ENCODE measurements at regions not wholly inside any gene's neighbourhood (a gene's known extent, or its start where the extent isn't known, plus 50 kb on each side); places are given as distances from the start of the nearest gene placed in this dataset.
"Not testable (repeated sequence)": the region's sequence is repeated elsewhere in the genome, so short reads cannot be mapped to it uniquely, and the experiment has no call there.

DNA sequence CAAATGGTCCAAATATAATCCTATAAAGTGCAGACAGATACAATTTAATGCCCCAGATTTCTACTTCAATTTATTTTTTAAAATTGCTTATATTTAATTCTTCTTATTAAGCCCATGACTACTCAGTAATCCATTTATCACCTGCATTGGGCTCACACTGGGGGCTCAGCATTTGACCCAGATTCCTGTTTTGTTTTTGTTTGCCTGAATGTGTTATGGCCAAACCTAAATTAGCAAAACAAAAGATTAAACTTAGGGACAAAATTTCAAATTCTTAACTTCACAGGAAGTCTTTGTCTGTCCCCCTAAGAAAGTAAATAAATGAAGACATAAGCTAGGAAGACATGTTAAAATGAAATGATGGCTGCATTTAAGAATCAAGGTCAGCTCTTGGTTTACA is 322.3 kb downstream of the RMST start:
- no peak for FAIRE-seq
- DNase-seq (ENCODE audit: insufficient read length, low spot score), result no peak

DNA sequence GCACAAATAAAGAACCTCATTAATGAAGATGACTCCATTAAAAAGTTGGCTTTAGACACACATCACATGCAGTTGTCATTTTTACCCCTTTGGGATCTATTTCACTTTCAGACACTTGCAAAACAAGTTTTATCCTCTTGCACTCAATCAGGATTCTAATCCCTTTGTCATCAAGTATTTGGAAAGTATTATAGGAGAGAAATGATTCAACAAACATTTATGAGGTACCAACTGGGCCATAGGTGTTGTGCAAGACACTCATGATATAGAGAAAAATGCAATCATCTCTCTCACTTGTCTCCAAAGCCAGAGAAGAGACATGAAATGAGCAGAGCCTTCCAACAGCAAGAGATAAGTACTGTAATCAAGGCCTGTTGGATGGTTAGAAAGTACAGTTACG is 327.7 kb downstream of the RMST start:
- FAIRE-seq (no peak), DNase-seq (ENCODE audit: insufficient read length, low spot score) (no peak)

DNA sequence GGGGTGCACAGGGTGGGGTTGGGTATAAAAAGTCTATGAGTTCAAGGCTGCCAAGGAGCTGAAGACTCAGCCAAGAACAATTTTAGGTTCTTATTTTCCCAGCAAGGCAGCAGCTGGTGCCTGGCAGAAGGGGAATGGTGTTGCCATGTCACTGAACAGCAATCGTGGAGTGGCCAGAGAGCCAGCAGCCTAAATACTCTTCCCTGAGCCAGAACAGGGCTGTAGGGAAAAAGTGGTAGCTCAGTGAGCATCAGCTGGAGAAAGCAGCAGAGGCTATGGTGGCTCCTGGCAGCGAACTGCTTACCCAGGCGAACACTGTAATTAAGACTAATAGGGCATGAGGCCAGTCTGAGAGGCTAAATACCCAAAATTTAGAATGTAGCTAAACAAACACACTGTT is 334.9 kb downstream of the RMST start:
- FAIRE-seq, result no peak

DNA sequence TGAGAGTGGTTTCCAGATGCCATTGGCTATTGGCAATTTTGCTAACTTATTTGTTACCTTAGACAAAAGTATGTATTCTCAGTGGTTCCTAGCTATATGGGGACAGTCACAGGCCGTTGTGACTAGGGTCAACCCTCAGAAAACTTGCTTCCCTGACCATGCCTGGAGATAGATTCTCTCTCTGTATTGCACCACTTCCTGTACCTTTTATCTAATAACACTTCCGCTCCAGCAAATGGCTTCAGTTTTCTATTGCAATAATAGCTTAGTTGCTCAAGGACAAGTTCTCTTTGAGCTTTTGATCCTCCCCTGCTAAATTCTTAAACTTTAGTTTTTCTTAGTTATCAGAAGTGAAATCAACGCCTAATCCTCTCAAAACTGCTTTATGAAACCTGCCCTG is 338.0 kb downstream of the RMST start:
- DNase-seq (ENCODE audit: insufficient read length, low spot score) (no peak), FAIRE-seq (no peak)

More for the DNA sequence above, 334.9 kb downstream of the RMST start:
- no peak for DNase-seq (ENCODE audit: insufficient read length, low spot score)

DNA sequence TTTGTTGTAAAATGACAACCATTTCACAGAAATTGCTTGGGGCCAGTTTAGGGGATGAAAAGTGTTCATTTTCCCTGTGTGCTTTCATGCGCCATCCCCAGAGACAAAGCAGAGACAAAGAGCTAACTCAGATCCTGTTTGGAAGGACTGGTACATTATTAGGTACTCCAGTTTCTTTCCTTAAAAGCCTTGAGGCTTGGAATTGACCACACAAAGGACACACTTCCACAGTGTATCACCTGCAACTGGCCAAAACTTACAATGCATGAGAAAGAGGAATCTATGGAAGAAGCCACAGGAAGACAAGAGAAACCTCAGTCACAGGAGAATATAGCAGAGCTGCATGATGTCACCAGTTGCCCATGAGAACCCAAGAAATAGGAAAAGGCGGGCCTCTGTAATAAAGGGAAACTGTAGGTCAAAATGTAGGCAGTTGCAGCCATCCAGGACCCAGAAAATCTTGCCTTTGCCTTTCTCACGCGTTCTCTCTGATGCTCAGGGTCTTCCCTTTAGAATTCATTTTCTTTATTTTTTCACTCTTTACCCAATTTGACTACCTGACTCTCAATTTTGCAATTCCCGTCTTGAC is 339.0 kb downstream of the RMST start:
- DNase-seq (ENCODE audit: insufficient read length, low spot score) (no peak), FAIRE-seq (no peak)

DNA sequence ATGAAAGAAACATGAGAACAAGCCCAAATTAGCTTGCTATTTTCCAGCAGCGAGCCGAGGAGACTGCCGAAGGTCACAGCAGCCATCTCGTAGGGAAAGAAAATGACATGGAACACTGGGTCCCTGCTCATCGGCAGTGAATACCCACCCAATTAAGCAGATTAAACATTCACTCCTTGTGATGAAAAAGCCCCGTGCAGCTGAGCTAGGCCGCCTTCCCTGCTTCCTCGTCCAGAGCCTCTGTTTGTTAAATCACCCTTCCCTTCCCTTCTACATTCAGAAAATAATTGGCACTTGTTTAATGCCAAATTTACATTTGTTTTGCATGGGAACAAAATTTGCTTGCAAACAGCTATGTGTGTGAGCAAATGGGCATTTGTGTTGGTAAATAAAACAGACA is 342.5 kb downstream of the RMST start:
- FAIRE-seq (no peak), DNase-seq (ENCODE audit: insufficient read length, low spot score) (no peak)

DNA sequence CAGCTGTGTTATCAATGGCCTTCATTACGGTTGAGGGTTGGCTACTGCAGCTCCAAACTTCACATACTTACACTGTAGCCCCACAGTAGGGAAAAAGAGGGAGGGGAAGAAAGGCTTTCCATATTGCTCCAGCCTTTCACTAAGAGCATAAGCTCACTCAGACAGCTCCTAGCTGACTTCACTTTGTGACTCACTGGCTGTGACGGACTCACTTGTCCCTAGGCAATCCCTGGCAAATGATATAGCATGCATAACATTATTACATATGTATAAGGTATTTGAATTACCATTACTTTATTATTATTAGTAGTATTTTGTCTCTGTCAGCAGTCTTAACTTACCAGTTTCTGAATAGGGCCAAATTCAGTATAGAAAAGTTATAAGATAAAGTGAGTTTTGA is 350.7 kb downstream of the RMST start:
- FAIRE-seq, result no peak

DNA sequence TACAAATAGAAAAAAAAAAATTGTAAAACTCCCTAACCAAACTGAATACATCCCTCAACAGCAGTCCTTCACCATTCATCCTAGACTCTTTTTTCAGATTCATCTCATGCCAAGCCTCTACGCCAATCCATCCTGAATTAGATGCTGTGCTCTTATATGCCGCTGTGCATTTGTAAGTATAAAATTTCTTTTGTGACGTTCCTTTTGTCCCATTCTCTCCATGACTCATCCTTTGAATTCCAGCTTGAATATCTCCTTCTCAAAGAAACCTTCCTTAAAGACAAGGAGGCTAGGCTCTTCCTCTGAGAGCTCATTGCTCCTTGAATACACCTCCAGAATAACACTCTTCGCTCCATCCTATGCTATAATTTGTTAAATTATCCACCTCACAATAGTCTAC is 359.2 kb downstream of the RMST start:
- DNase-seq (ENCODE audit: insufficient read length, low spot score), result no peak
- FAIRE-seq, result no peak

More for the DNA sequence above, 350.7 kb downstream of the RMST start:
- no peak for DNase-seq (ENCODE audit: insufficient read length, low spot score)

DNA sequence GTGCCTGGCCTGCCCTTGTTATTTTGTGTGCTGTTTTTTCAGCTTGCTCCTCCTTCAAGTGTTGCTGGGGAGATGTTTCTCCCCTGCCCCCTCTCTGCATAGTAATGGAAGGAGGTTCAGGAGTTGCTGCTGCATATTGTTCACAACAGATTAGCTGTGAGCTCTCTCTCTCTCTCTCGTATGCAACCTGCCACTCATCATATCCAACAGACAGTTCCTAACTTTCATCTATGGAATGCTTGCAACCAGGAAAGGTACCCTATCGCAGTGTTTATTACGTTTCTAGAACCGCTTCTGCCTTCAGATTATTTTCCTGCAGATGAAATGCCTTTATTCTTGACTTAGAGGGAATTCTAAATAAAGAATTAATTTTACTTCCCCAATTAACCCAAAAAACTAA is 372.9 kb downstream of the RMST start:
- FAIRE-seq, result no peak
- no peak for DNase-seq (ENCODE audit: insufficient read length, low spot score)

DNA sequence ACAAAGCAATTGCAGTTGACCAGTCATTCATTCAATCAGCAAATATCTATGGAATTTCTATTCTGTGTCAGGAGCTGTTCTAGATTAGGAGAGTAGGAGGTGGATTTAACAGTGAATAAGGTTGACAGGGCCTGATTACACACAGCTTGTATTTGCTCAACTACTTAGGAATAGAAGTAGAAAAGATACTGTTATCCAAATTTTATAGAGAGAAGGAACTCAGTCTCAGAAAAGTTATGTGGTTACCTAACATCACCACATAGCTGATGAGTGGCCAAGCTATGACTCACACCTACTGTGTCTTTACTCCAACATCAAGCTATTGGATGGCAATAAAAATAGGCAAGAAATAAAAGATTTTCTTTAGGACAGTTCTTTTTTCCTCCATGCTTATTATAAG is 374.8 kb downstream of the RMST start:
- DNase-seq (ENCODE audit: insufficient read length, low spot score), result no peak
- no peak for FAIRE-seq

DNA sequence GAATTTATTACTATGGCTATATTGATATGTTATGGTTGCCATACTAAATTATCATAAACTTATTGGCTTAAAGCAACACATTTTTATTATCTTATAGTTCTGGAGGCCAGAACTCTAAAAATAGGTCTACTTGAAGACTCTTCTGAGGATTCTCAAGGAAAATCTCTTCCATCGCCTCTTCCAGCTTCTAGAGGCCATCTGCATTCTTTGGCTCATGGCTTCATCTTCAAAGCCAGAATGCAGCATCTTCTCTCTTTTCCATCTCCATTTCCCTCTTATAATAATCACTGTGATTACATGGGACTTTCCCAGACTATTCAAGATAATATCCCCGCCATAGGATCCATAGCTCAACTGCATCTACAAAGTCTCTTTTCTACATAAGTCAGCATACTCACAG is 385.4 kb downstream of the RMST start:
- DNase-seq (ENCODE audit: insufficient read length, low spot score) (no peak), FAIRE-seq (no peak)

DNA sequence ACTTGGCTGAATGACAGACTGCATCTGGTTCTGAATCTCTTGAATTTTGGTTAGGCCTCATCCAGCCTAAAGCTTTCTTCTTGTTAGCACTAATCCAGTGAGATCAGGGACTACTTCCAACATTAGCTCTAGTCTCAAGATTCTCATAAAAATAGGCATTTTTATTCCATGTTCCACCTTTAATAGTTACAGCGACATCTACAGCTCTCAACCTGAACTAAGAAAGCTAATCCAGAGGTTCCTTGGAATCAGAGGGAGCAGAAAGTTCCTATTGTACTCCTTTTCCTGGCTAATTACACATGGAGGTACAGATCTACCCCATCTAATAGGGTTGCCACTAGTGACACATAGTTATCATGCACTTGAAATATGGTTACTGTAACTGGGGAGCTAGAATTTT is 391.9 kb downstream of the RMST start:
- FAIRE-seq (no peak), DNase-seq (ENCODE audit: insufficient read length, low spot score) (no peak)

DNA sequence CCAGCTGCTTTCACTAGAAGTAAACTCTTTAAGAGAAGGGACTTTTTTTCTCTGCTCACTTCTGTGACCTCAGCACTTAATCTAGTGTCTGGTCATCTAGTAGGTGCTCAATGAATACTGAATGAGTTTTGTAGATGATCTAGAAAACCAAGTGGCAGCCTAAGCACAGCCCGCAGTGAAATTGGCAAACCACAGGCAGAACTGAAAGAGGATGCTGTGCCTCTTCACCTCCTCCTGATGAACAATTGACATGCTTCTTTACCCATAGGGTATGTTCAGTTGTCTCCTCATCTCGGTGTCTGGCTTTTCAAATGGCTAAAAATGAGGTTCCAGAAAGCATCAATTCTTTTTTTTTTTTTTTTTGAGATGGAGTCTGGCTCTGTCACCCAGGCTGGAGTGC is 399.5 kb downstream of the RMST start:
- DNase-seq (ENCODE audit: insufficient read length, low spot score) (no peak), FAIRE-seq (no peak)

DNA sequence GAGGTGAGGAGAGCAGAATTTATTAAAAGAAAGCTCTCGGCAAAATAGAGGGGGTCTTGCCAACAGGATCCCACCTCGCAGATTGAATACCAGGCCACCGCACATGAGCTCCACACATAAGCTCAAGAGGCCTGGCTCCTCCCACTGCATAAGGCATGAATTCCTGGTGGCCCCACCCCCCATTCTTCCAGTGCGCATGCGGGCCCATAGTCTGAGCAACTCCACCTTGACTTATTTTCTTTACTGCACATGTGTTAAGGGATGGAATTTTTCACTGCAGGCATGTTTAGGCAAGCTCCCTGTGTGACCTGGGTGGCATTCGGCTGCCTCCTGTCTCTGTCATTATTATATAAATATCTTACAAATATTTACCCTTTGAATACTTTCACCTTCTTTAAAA is 412.5 kb downstream of the RMST start:
- FAIRE-seq, result no peak
- no peak for DNase-seq (ENCODE audit: insufficient read length, low spot score)

DNA sequence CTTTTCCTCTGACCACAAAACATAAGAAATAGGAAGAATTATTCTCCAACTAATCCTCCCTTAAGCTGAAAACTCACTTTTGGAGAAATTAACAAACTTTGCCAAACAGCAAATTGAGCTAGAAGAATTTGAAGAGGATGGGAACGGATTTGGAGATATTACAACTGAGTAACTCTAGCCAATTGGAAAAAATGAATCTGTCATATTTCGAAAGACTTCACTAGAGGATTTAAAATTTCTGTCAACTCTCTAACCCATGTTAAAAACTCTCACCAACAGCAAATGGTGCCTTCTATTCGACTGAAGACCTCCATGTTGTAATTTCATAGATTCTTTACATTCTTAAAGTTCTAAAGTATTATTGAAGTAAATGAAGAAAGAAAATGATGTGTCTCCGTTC is 414.2 kb downstream of the RMST start:
- no peak for DNase-seq (ENCODE audit: insufficient read length, low spot score)
- no peak for FAIRE-seq

DNA sequence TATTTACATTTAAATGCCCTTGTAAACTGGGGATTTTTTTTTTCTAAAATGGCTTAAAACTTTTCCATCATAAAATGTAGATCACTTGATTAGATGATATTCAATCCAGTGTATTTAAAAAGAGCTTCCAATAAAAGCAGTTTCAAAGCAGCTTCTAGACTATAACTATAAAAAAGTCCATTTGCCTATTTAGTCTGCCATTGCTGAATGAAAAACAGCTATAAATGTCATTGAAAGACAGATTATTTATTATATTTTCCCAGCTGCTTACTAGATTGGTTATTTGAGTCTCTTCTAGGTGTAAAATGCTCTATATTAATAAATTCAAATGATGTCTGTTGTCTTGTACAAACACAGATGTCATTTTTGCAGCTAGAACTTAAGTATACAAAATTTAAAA is 414.8 kb downstream of the RMST start:
- no peak for DNase-seq (ENCODE audit: insufficient read length, low spot score)

DNA sequence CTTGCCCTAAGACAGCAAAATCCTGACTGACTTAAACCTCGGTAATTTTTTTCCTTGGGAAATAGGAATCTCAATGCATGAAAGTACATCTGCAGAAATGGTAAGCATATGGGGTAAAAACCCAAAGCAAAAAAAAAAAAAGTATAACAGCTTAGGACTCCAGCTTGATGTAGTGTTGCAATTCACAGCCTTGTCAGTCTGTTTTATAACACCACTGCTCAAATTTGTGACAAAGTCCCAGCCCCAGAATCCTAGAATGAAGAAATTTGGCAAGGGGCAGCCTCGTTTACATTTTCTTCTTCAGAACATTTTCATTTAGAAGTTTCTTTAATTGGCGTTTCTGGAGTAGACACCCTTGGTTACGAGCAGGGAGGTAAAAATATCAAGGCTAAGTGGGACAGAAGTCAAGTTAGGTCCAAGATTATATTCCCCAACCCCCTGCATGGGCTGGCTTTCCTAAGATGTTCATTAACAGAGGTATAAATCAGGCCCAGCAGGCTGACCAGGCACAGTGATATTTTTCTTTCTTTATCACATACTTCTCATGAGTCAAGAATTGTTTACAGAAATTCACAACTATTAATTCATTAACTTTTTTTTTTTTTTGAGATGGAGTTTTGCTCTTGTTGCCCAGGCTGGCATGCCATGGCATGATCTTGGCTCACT is 424.0 kb downstream of the RMST start:
- FAIRE-seq (no peak), DNase-seq (ENCODE audit: insufficient read length, low spot score) (no peak)

More for the DNA sequence above, 414.8 kb downstream of the RMST start:
- FAIRE-seq, result no peak

DNA sequence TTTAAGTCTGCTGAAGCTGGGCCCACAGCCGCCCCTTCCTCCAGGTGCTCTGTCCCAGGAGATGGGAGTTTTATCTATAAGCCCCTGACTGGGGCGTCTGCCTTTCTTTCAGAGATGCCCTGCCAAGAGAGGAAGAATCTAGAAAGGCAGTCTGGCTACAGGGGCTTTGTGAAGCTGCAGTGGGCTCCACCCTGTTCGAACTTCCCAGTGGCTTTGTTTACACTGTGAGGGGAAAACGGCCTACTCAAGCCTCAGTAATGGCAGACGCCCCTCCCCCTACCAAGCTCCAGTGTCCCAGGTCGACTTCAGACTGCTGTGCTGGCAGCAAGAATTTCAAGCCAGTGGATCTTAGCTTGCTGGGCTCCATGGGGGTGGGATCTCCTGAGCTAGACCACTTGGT is 435.3 kb downstream of the RMST start:
- not testable (repeated sequence) for FAIRE-seq

DNA sequence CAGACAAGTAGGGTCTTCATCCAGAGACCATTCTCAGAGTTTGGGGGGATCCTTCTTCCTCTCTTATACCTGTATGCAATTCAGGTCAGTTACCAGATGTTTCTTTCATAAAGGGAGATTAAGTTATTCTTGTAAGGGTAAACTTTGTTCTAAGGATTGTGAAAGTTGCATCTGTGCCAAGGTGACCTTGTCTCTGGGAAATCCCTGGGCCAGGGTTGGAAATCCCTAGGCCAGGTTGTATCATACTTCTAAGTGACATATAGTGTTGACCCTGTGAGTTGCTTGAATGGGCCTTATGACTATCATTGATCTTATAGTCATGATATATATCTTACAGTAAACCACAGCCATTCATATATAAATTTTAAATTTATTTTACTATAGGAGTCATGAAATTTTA is 436.9 kb downstream of the RMST start:
- no peak for FAIRE-seq
- DNase-seq (ENCODE audit: insufficient read length, low spot score), result no peak

More for the DNA sequence above, 435.3 kb downstream of the RMST start:
- not testable (repeated sequence) for DNase-seq (ENCODE audit: insufficient read length, low spot score)

DNA sequence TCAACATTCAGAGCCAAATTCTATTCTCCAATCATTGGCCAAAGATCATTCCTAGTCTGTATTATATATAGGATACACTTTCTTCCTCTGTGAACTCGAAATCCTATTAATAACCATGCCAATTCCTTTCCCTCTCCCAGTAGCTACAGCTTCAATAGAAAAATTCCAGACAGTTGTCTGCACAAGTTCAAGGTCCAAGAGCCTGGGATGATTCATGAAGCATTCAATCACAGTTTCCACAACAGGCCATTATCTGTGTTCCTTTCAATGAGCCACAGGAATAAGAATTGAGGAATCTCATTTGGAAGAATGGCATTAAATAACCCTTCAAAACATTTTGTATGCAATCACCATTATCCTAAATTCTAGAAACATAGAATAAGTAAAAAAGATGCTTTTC is 437.4 kb downstream of the RMST start:
- no peak for FAIRE-seq
- no peak for DNase-seq (ENCODE audit: insufficient read length, low spot score)

DNA sequence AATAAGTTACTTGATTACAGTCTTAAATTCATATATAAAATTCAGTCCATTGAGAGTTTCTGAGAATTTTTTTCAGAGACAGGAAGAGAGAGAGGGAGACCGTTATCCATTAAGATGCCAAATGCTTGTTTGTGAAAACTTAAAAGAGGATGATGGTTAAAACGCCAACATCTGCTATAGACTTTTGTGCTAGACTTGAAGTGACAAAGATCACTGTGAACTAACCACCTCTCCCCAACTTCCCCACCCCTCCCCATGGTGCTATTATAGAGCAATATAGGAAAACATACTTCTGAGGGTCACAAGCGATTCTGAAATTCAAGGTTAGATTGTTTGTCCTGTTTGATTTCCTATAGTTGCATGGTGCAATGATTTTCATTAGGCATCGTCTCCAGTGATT is 440.8 kb downstream of the RMST start:
- DNase-seq (ENCODE audit: insufficient read length, low spot score), result no peak
- FAIRE-seq, result no peak

DNA sequence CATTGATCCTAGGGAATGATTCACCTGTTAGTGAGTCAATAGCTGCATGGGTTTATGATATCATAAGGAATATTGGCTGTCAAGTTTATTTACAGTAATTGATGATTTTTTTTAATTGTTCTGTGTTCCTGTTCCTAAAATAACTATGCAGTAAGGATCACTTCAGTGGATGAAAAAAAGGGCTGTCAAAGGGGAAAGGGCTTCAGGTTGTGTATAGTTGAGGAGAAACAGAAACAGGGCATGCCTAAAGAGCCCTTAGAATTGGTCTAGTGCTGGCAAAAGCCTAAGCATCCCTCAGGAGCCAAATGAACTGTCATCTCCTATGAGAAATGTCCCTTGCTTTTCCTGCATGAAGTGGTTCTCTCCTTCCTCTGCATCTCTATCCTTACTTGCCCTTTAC is 444.9 kb downstream of the RMST start:
- FAIRE-seq, result no peak
- DNase-seq (ENCODE audit: insufficient read length, low spot score), result no peak

DNA sequence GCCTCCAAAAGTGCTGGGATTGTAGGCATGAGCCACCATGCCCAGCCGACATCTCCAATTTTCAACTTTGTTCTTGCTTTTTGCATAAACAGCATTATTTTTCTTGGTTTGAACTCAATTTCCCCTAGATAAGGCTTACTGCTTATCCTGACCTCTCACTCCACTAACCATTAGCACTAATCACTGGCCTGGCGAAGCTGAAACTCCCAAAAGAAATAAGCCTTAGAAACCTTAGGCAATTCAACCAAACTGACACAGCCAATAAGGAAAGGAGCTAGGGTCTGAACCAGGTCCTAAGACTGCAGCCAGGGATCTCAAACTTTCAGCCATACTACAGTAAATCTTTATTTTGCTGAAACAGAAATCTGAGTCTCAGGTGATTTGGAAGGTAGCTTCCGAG is 448.0 kb downstream of the RMST start:
- DNase-seq (ENCODE audit: insufficient read length, low spot score), result no peak
- FAIRE-seq, result no peak

Measured in GM19239 (cell line).